CD14-positive monocyte (primary cell): ENCODE measurements at regions not wholly inside any gene's neighbourhood (a gene's known extent, or its start where the extent isn't known, plus 50 kb on each side); places are given as distances from the start of the nearest gene placed in this dataset.

ENCODE experiments used
- DNase-seq, 3 donors: peaks; one replicate each; pipeline ENCODE4 v3.0.0-alpha.2; 2011 to 2022
- H2AFZ ChIP-seq: 2 replicates; pipeline ENCODE4 v1.6.0; 2012; ENCODE audit warnings: mild to moderate bottlenecking, low read depth, low read length, inconsistent platforms; ENCODE audit not compliant: insufficient read depth, poor library complexity, severe bottlenecking
- H3K27ac ChIP-seq, 2 donors: 1 replicate in 1 of 2; 2 replicates in 1 of 2; pipeline ENCODE4 v1.5.1; 2012 to 2013; ENCODE audit warnings: low read length in 2 of 2, control low read depth in 1 of 2, inconsistent platforms in 1 of 2, low read depth in 1 of 2, mild to moderate bottlenecking in 1 of 2
- H3K27me3 ChIP-seq, 2 donors: one replicate each; pipeline versions ENCODE4 v1.6.0 to v1.6.1; 2011 to 2013; ENCODE audit warnings: low read length in 2 of 2; ENCODE audit not compliant: control insufficient read depth in 2 of 2, insufficient read depth in 2 of 2
- H3K36me3 ChIP-seq, 2 donors: replicated peaks in 1 of 2; 1 replicate in 1 of 2; 2 replicates in 1 of 2; pipeline versions ENCODE4 v1.5.1 to v1.6.1; 2012 to 2013; ENCODE audit warnings: low read length in 2 of 2, control low read depth in 1 of 2, inconsistent platforms in 1 of 2, mild to moderate bottlenecking in 1 of 2; ENCODE audit not compliant: insufficient read depth in 2 of 2, control insufficient read depth in 1 of 2
- H3K4me1 ChIP-seq, 2 donors: 1 replicate in 1 of 2; 2 replicates in 1 of 2; pipeline versions ENCODE4 v1.5.1 to v1.6.1; 2012 to 2013; ENCODE audit warnings: low read length in 2 of 2, control low read depth in 1 of 2, inconsistent platforms in 1 of 2, mild to moderate bottlenecking in 1 of 2, moderate library complexity in 1 of 2; ENCODE audit not compliant: insufficient read depth in 2 of 2, control insufficient read depth in 1 of 2
- H3K4me2 ChIP-seq: replicated peaks from 2 replicates; pipeline ENCODE3; 2012; ENCODE audit warnings: low read length, moderate library complexity, mild to moderate bottlenecking; ENCODE audit not compliant: poor library complexity, severe bottlenecking; ENCODE audit errors: extremely low read depth
- H3K4me3 ChIP-seq, 3 experiments: fragments of 200-600 bp in 1 of 3; sonication (generic) in 1 of 3; replicated peaks in 1 of 3; 1 replicate in 2 of 3; 2 replicates in 1 of 3; pipeline ENCODE4 v1.5.1; 2011 to 2013; ENCODE audit warnings: low read length in 3 of 3, mild to moderate bottlenecking in 3 of 3, control low read depth in 2 of 3, low read depth in 2 of 3, inconsistent platforms in 1 of 3, moderate library complexity in 1 of 3
- H3K79me2 ChIP-seq: 2 replicates; pipeline ENCODE4 v1.6.0; 2012; ENCODE audit warnings: mild to moderate bottlenecking, control low read depth, inconsistent platforms, low read length, moderate library complexity; ENCODE audit not compliant: insufficient read depth
- H3K9ac ChIP-seq: 2 replicates; pipeline ENCODE4 v1.6.0; 2017; ENCODE audit warnings: low read length, mild to moderate bottlenecking; ENCODE audit not compliant: insufficient read depth, poor library complexity, severe bottlenecking
- H3K9me3 ChIP-seq, 2 donors: replicated peaks in 1 of 2; 1 replicate in 1 of 2; 2 replicates in 1 of 2; pipeline versions ENCODE4 v1.5.1 to v1.6.1; 2012 to 2013; ENCODE audit warnings: low read length in 2 of 2, control low read depth in 1 of 2; ENCODE audit not compliant: control insufficient read depth in 1 of 2, insufficient read depth in 1 of 2
- H4K20me1 ChIP-seq: 2 replicates; pipeline ENCODE4 v1.6.0; 2012; ENCODE audit warnings: mild to moderate bottlenecking, low read length, control low read depth, moderate library complexity; ENCODE audit not compliant: insufficient read depth
- H3K27ac Mint-ChIP-seq, 7 donors: one replicate each; pipeline ENCODE4 v1.8.0; 2020; ENCODE audit warnings: mild to moderate bottlenecking in 7 of 7, mixed read lengths in 7 of 7, moderate library complexity in 6 of 7, inconsistent platforms in 2 of 7
- H3K27me3 Mint-ChIP-seq, 3 donors: one replicate each; pipeline ENCODE4 v1.8.0; 2021 to 2022; ENCODE audit warnings: low read depth in 3 of 3, mild to moderate bottlenecking in 3 of 3, mixed read lengths in 3 of 3, moderate library complexity in 3 of 3, inconsistent platforms in 1 of 3
- H3K36me3 Mint-ChIP-seq, 2 donors: one replicate each; pipeline ENCODE4 v1.8.0; 2020; ENCODE audit warnings: mixed read lengths in 2 of 2, inconsistent platforms in 1 of 2, mild to moderate bottlenecking in 1 of 2
- H3K4me1 Mint-ChIP-seq: one replicate; pipeline ENCODE4 v1.8.0; 2020; ENCODE audit warnings: mild to moderate bottlenecking, mixed read lengths
- H3K4me3 Mint-ChIP-seq, 2 donors: one replicate each; pipeline ENCODE4 v1.8.0; 2020; ENCODE audit warnings: mild to moderate bottlenecking in 2 of 2, mixed read lengths in 2 of 2, moderate library complexity in 1 of 2
- H3K9me3 Mint-ChIP-seq, 7 donors: one replicate each; pipeline ENCODE4 v1.8.0; 2020 to 2022; ENCODE audit warnings: mixed read lengths in 7 of 7, mild to moderate bottlenecking in 6 of 7, moderate library complexity in 6 of 7, inconsistent platforms in 2 of 7
- CTCF ChIP-seq: fragments of 200-600 bp; IDR thresholded peaks from one replicate; pipeline ENCODE4 v1.8.0; 2022; ENCODE audit warnings: antibody characterized with exemption, mild to moderate bottlenecking
- WGBS: methylation state at CpG from one replicate; pipeline ENCODE4 v1.1.5; 2013; ENCODE audit warnings: missing lambda C conversion rate; ENCODE audit not compliant: insufficient coverage; 5-methylcytosine and 5-hydroxymethylcytosine counted together
- intact Hi-C, 2 donors: fragments of 100-400 bp; cut with micrococcal nuclease; formaldehyde crosslinking; loops; one replicate each; pipeline versions ENCODE4 v1.15.0 to v1.15.1; 2023

DNA sequence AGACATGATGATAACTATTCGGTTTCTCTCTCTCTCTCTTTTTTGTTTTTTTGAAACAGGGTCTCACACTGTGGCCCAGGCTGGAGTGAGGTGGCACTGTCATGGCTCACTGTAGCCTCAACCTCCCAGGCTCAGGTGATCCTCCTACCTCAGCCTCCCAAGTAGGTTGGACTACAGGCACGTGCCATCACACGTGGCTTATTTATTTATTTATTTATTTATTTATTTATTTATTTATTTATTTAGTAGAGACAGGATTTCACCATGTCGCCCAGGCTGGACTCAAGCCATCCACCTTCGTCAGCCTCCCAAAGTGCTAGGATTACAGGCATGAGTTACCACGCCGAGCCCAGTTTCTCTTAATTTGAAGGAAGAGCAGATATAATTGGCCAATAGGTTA lies 427.9 kb upstream of the JAG1 start:
- H3K9me3 Mint-ChIP-seq = peaks cover 0 to 2% (median 0%) of the 10 kb centered on the region in 7 donors
- no peak overlapping the region for H3K4me2 ChIP-seq
- no peak overlapping the region for H3K4me3 ChIP-seq
- DNase-seq = no peak
- no peaks in the 10 kb centered on the region for H4K20me1 ChIP-seq
- H3K27ac Mint-ChIP-seq = no peak overlapping the region
- no peak overlapping the region for H3K27ac ChIP-seq
- no peaks in the 10 kb centered on the region for H3K27me3 ChIP-seq
- peaks cover 10% of the 10 kb centered on the region for H3K4me1 Mint-ChIP-seq
- no peak overlapping the region for H3K4me3 Mint-ChIP-seq
- no peaks in the 10 kb centered on the region for H3K36me3 Mint-ChIP-seq
- intact Hi-C loops = no loop called here
- no peaks in the 10 kb centered on the region for H3K36me3 ChIP-seq
- H3K27me3 Mint-ChIP-seq = peaks cover 1 to 2% (median 2%) of the 10 kb centered on the region in 3 donors
- 92% methylated on average over 4 of the region's 7 CpGs for WGBS
- TF ChIP-seq CTCF = no peak
- H3K9me3 ChIP-seq = no peaks in the 10 kb centered on the region
- no peaks in the 10 kb centered on the region for H3K79me2 ChIP-seq
- H3K9ac ChIP-seq = no peak overlapping the region
- H3K4me1 ChIP-seq = peaks cover 0 to 8% of the 10 kb centered on the region in 2 donors
- H2AFZ ChIP-seq = no peak overlapping the region

DNA sequence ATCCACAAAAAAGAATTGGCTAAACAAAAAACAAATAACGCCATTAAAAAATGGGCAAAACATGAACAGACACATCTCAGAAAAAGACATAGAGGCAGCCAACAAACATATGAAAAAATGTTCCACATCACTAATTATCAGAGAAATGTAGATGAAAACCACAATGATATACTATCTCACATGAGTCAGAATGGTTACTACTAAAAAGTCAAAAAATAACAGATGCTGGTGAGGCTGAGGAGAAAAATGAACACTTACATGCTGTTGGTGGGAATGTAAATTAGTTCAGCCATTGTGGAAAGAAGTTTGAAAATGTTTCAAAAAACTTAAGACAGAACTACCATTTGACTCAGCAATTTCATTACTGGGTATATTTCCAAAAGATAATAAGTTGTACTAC lies 430.1 kb upstream of the JAG1 start:
- Mint-ChIP-seq H3K36me3 (no peaks in the 10 kb centered on the region), H3K4me1 (peaks cover 10% of the 10 kb centered on the region), H3K27ac (no peak overlapping the region), H3K27me3 (peaks cover 1 to 3% (median 2%) of the 10 kb centered on the region in 3 donors), H3K9me3 (no peaks in the 10 kb centered on the region), H3K4me3 (no peak overlapping the region)
- no CpG with 5 or more reads among the region's 1 CpG for WGBS
- DNase-seq = no peak
- no peak overlapping the region for H3K27ac ChIP-seq
- peaks cover 0 to 8% of the 10 kb centered on the region in 2 donors for H3K4me1 ChIP-seq
- H3K4me2 ChIP-seq = no peak overlapping the region
- intact Hi-C loops = no loop called here
- H3K79me2 ChIP-seq = no peaks in the 10 kb centered on the region
- no peak overlapping the region for H3K4me3 ChIP-seq
- no peaks in the 10 kb centered on the region for H3K36me3 ChIP-seq
- H4K20me1 ChIP-seq = no peaks in the 10 kb centered on the region
- H2AFZ ChIP-seq = no peak overlapping the region
- H3K9ac ChIP-seq = no peak overlapping the region
- no peaks in the 10 kb centered on the region for H3K9me3 ChIP-seq
- H3K27me3 ChIP-seq = no peaks in the 10 kb centered on the region
- TF ChIP-seq CTCF = no peak
